CD4-positive, alpha-beta T cell treated with Interleukin-2 at 100 ng/mL for 4 hours (primary cell): ENCODE measurements at regions not wholly inside any gene's neighbourhood (a gene's known extent, or its start where the extent isn't known, plus 50 kb on each side); places are given as distances from the start of the nearest gene placed in this dataset.

Experiments used
- DNase-seq: peaks from one replicate; pipeline ENCODE4 v3.0.0-alpha.2; 2020; ENCODE audit warnings: low spot score

- no peak for DNase-seq
Measured at GRCh38 chr6:144883915-144884314, 598.8 kb downstream of the UTRN start.

DNA sequence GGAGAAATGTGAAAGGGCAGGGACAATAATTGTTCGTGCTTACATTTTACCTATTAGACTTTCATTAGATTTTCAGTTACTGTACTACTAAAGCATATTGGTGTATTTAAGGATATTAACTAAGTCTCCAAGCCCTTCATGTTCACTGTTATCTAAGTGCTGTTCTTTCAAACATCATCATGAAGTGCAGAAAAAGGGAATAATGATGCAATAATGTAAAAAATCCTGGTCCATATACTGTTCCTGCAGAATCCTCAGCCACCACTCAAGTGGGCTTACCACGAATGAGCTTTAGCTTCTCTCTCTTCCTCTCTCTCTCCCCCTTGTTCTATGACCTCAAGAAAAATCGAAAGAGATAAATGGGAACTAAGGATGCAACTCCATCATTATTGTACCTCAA is 600.7 kb downstream of the UTRN start:
- DNase-seq = no peak

- DNase-seq = no peak
Measured at GRCh38 chr6:144886682-144887081, 601.5 kb downstream of the UTRN start.

DNA sequence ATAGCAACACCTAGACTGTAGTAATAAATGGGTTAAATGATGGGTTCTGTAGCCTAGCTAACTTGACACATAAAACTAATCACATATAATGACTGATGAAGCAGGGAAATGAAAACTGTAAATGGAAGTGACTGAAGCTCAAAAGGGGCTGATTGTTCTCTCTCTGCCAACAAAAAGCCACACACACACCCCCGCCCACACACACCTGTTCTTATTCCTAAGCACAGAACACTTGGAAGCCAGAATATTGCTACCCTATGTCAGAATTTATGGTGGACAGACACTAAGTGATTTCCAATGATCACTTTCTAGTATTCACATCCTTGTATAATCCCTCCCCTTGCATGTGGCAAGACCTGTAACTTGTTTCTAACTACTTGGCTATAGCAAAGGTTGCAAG is 603.5 kb downstream of the UTRN start:
- DNase-seq = no peak

DNA sequence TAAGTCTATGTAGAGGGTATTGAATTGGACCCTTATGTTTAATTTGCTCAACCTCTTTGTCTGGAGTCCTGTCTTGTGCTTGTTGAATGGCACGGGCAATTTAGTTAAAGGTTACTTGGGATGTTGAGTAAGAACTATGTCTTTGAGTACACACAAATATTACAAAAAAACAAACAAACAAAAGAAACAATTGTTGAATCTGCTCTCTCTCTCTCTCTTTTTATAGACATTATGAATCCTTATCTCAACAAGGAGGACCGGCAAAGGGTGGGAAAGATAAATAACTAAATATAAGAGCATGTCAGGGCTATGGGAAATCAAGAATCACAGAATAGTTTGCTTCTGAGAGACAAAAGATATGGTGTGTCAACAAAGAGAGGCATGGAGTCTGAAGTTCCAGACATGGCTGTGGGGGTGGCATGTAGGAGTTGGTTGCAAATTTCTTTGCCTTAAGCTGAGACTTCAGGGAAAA is 608.6 kb downstream of the UTRN start:
- no peak for DNase-seq

DNA sequence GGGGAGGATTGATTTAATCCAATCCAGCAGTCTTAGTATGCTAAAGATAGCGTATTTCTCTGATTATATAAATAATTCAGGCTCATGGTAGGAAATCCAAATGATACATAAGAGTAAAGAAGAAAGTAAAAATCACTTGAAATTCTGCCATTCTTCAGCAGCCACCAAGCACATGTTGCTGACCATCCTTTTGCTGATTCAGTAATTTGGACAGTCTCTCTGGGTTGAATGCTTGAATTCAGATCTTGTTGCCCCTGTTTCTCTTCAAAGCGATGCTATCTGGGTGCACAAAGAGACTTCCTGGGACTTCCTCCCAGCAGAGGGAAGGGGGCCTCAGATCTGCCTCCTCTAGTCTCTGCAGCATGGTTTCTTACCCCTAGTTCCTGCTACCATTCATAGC is 609.1 kb downstream of the UTRN start:
- DNase-seq = no peak

DNA sequence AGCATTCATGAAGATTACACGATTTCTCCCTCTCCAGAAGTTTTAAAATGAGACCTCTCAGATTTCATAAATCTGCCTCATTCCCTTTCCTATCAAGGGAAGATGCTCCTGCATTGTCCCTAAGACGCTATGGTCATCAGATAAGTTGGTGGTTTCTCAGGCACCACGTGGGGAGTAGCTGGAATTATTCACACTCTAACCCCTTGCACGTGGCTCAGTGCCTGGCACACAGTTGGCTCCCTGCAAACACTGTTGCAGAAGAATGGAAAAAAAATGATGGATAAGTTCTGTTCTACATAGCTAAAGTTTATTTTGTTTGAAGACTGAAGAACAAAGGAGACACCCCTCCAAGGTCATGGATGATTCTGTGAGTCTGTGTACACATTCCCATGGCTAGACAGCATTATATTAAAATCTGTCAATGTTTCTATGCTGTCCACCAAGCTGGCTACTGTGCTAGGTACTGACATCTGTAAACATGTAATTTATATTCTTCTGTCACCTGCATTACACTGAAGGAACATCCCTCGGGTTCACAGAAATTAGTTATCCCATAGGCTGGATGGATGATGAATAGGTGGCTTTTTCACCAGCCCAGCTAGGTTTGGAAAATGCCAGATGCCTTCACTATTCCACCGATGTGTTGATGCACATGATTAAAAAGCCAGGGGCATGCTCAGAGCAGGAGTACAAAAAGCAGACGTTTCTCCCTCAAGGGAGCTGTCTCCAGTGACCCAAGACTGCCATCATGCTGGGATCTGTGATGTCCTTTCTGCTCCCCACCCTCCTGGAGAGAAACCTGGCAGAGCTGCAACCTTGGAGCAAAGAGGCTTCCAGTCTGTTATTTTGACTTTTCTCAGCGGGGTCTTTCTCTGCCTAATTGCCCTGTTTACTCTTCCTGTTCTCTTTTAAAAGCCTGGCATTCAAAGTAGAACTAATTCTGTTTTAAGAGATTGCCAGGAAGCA is 610.5 kb downstream of the UTRN start:
- no peak for DNase-seq

DNA sequence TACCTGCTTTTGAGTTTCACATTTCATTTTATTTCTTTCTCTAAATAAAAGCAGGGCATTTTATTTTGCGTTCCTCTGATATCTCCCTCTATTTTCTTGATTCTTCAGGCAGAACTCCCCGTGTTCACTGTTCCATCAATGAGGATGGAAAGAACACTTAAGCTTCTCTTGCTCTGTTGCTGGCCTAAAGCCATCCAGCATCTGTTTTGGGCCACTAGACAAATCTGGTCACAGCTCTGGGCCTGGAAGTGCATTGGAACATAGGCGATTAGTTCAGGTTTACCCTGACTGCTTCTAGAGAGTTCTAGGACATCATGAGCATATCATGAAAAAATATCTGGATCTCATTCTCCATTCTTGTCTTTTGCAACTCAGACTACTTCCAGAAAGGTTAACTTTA is 611.2 kb downstream of the UTRN start:
- DNase-seq = no peak

GRCh38 chr6:144896871-144897270 is 611.7 kb downstream of the UTRN start:
- DNase-seq = no peak

GRCh38 chr6:144897441-144897921 is 612.3 kb downstream of the UTRN start:
- no peak for DNase-seq

- no peak for DNase-seq
Measured at GRCh38 chr6:144898052-144898689, 613.0 kb downstream of the UTRN start.

DNA sequence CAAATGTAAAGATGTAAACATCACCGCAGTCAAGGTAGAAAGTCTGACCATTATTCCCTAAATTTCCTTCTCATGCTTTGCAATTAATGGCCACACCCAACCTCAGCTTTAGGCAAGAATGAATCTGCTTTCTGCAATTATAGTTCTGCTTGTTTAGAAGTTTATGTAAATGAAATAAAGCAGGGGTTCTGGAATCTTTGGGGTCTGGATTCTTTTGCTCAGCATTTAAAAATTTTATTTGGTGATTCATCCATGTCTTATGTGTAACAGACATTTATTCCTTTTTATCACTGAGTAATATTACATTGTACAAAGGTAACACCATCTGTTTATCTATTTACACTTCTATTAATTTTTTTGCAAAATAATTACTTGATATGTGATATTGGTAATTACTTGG is 613.6 kb downstream of the UTRN start:
- no peak for DNase-seq

DNA sequence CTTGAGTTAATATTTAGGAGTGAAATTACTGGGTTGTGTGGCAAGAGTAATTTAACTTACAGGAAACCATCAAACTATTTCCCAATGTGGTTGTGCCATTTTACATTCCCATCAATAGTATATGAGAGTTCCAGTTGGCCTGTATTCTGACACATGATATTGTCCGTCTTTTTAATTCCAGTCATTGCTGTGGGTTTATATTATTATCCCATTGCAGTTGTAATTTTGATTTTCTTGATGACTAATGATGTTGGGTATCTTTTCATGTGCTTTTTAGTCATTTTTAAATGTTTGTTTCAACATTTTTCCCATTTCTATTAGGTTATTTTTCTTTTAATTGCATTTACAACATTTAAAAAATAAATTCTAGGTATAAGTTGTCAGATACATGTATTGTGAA is 614.0 kb downstream of the UTRN start:
- DNase-seq = no peak

GRCh38 chr6:144901412-144901811 is 616.3 kb downstream of the UTRN start:
- DNase-seq = no peak

- DNase-seq = no peak
Measured at GRCh38 chr6:144908004-144908403, 622.9 kb downstream of the UTRN start.

- no peak for DNase-seq
Measured at GRCh38 chr6:144909753-144910285, 624.7 kb downstream of the UTRN start.

DNA sequence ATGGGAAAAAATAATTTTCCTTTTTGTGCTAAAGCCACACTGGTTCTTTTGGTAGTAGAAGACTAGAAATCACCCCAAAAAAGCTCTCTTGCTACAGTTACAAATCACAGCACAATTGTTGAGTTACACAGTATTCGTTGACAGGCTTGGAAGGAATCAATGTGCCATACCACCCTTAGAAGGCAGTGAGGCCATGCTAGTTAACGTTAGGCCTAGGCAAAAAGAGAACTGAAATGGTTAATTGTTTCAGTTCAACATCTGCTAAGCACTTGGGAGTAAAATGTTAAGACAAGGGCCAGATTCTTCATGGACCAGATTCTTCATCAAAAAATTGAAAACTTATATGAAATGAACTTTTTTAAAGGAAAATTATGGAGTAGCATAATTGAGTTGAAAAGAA is 626.2 kb downstream of the UTRN start:
- DNase-seq = no peak

- DNase-seq = no peak
Measured at GRCh38 chr6:144912474-144912873, 627.3 kb downstream of the UTRN start.

- DNase-seq = no peak
Measured at GRCh38 chr6:144918073-144918472, 632.9 kb downstream of the UTRN start.

DNA sequence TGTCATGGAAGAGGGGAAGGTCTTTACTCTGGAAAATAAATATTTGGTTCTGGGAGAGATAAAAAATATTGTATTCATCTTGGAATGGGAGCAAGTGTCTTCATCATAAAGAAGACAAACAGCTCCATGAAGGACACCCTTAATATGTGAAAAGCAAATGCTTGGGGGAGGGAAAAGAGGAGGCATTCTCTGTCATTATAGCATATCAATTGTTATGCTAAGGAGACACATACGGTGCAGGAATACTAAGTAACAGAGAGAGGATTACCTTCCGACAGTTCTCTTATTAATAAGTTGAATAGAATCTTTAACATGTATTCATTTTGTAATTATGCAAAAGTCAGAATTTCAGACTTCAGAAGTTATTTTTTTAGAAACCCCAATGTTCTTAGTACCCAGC is 634.4 kb downstream of the UTRN start:
- DNase-seq = no peak

DNA sequence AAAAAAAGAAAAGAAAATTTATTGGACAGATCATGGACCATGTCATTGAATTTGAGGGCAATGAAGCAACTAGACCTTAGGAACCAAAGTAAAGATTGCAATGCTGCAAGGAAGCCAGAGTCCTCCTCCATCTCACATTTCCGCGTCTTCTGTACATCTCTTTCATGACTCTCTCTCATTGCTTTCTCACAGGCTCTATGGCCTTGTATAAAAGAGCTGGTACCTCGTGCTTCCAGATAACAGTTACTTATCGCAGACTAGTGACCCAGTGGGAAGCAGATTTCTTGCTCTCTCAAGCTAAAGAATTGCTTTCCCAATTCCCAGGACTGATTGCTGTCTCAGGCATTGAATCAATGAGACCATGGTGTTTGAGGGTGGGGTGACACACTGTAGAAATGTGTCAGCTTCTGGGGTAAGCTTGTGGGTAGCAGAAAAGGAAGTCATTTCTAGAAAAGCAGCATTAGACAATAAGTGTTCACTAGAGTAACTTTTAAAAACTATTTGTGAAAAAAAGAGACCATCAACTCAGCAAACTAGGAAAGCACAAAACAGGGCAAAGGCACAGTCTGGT is 635.3 kb downstream of the UTRN start:
- no peak for DNase-seq

GRCh38 chr6:144921206-144921975 is 636.3 kb downstream of the UTRN start:
- no peak for DNase-seq
